ENCODE measurements at regions not wholly inside any gene's neighbourhood (a gene's known extent, or its start where the extent isn't known, plus 50 kb on each side); places are given as distances from the start of the nearest gene placed in this dataset.
"Not testable (repeated sequence)": the region's sequence is repeated elsewhere in the genome, so short reads cannot be mapped to it uniquely, and the experiment has no call there.

GRCh38 chr12:27133022-27133590 is 50.7 kb upstream of the C12orf71 start:
- no peak for TF ChIP-seq CTCF (IDR thresholded peaks at IDR 0.05; ENCODE audit: insufficient read depth, low read depth, low read length)
- DNase-seq (ENCODE audit: low read depth): no peak

GRCh38 chr12:27140478-27140969 is 58.1 kb upstream of the C12orf71 start:
- DNase-seq (ENCODE audit: low read depth): no peak
- no peak overlapping the region for H3K4me3 ChIP-seq (ENCODE audit: low read depth, low read length)
- no peak for TF ChIP-seq CTCF (IDR thresholded peaks at IDR 0.05; ENCODE audit: insufficient read depth, low read depth, low read length)

More at GRCh38 chr12:27133022-27133590, 50.7 kb upstream of the C12orf71 start:
- H3K4me3 ChIP-seq (ENCODE audit: low read depth, low read length): no peak overlapping the region

GRCh38 chr12:27142101-27142721 is 59.8 kb upstream of the C12orf71 start:
- peak; percentile 87 for DNase-seq (ENCODE audit: low read depth)
- peak; percentile 95 for TF ChIP-seq CTCF (IDR thresholded peaks at IDR 0.05; ENCODE audit: insufficient read depth, low read depth, low read length)
- no peak overlapping the region for H3K4me3 ChIP-seq (ENCODE audit: low read depth, low read length)

- no peak for TF ChIP-seq CTCF (IDR thresholded peaks at IDR 0.05; ENCODE audit: insufficient read depth, low read depth, low read length)
- peak; percentile 34 for DNase-seq (ENCODE audit: low read depth)
- no peak overlapping the region for H3K4me3 ChIP-seq (ENCODE audit: low read depth, low read length)
Observed at GRCh38 chr12:27143256-27144069, 61.1 kb upstream of the C12orf71 start.

- DNase-seq (ENCODE audit: low read depth); H3K4me3 ChIP-seq (ENCODE audit: low read depth, low read length): not testable (repeated sequence)
Observed at GRCh38 chr12:27145725-27146124, 63.3 kb upstream of the C12orf71 start.

- TF ChIP-seq CTCF (IDR thresholded peaks at IDR 0.05; ENCODE audit: insufficient read depth, low read depth, low read length): no peak
- DNase-seq (ENCODE audit: low read depth): no peak
- no peak overlapping the region for H3K4me3 ChIP-seq (ENCODE audit: low read depth, low read length)
Observed at GRCh38 chr12:27148373-27148772, 66.0 kb upstream of the C12orf71 start.

GRCh38 chr12:27148791-27149190 is 66.4 kb upstream of the C12orf71 start:
- DNase-seq (ENCODE audit: low read depth): no peak
- no peak overlapping the region for H3K4me3 ChIP-seq (ENCODE audit: low read depth, low read length)
- TF ChIP-seq CTCF (IDR thresholded peaks at IDR 0.05; ENCODE audit: insufficient read depth, low read depth, low read length): no peak
